Ascending aorta (tissue), 2 donors: ENCODE measurements at regions not wholly inside any gene's neighbourhood (a gene's known extent, or its start where the extent isn't known, plus 50 kb on each side); places are given as distances from the start of the nearest gene placed in this dataset.

Experiments used
- DNase-seq, 2 donors: peaks; one replicate each; pipeline ENCODE4 v3.0.0-alpha.2; 2019; ENCODE audit warnings: low spot score in 2 of 2
- H3K27ac ChIP-seq, 2 donors: fragments of 200-600 bp; sonication (generic); one replicate each; pipeline ENCODE4 v1.5.1; 2016 to 2017; ENCODE audit warnings: mild to moderate bottlenecking in 1 of 2
- H3K27me3 ChIP-seq: fragments of 200-600 bp; sonication (generic); one replicate; pipeline ENCODE4 v1.5.1; 2017
- H3K36me3 ChIP-seq, 2 donors: fragments of 200-600 bp; sonication (generic); one replicate each; pipeline ENCODE4 v1.5.1; 2016
- H3K4me1 ChIP-seq, 2 donors: fragments of 200-600 bp; sonication (generic); one replicate each; pipeline ENCODE4 v1.5.1; 2016 to 2017; ENCODE audit warnings: mild to moderate bottlenecking in 1 of 2
- H3K4me3 ChIP-seq, 2 donors: fragments of 200-600 bp; sonication (generic); one replicate each; pipeline ENCODE4 v1.5.1; 2016 to 2017; ENCODE audit warnings: mild to moderate bottlenecking in 1 of 2
- H3K9me3 ChIP-seq, 2 donors: fragments of 200-600 bp; sonication (generic); one replicate each; pipeline ENCODE4 v1.5.1; 2016
- CTCF ChIP-seq, 3 experiments: fragments of 200-600 bp in 2 of 3; fragments of 450-650 bp in 1 of 3; sonication (generic) in 2 of 3; IDR thresholded peaks; one replicate each; pipeline ENCODE4 v1.5.1; 2016 to 2019; ENCODE audit warnings: antibody characterized with exemption in 3 of 3, mild to moderate bottlenecking in 1 of 3, moderate library complexity in 1 of 3
- intact Hi-C: fragments of 100-400 bp; cut with DNase I; formaldehyde crosslinking; loops from one replicate; pipeline ENCODE4 v1.15.1; 2023

- Histone ChIP-seq H3K4me3 (no peak overlapping the region), H3K4me1 (no peaks in the 10 kb centered on the region), H3K27ac (no peak overlapping the region), H3K27me3 (no peaks in the 10 kb centered on the region), H3K36me3 (no peaks in the 10 kb centered on the region), H3K9me3 (no peaks in the 10 kb centered on the region)
- intact Hi-C loops: no loop called here
- no peak for TF ChIP-seq CTCF (IDR thresholded peaks at IDR 0.05)
- DNase-seq: no peak
These were observed 495.4 kb downstream of the TOX3 start for GRCh38 chr16:52051414-52052172.

DNA sequence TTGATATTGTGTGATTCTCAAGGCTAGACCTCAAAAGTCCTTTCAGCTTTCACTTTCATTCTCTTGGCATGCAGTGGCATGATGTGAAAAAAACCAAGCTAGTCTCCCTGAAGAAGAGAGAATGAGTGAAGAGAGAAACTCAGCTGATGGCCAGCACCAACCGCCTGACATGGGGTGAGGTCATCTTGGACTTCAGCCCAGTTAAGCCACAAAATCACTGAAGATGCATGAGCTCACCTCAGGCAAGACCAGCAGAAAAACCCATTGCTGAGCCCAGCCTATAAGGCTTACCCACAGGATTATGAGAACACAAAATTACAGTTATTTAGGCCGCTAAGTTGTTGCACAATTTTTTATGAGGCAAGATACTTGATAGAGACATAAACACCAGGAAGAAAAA is 496.5 kb downstream of the TOX3 start:
- H3K36me3 ChIP-seq: no peaks in the 10 kb centered on the region
- H3K4me3 ChIP-seq: no peak overlapping the region
- no peaks in the 10 kb centered on the region for H3K27me3 ChIP-seq
- DNase-seq: no peak
- TF ChIP-seq CTCF (IDR thresholded peaks at IDR 0.05): no peak
- intact Hi-C loops: no loop called here
- no peaks in the 10 kb centered on the region for H3K4me1 ChIP-seq
- peaks cover 0 to 6% of the 10 kb centered on the region in 2 donors for H3K9me3 ChIP-seq
- H3K27ac ChIP-seq: no peak overlapping the region

DNA sequence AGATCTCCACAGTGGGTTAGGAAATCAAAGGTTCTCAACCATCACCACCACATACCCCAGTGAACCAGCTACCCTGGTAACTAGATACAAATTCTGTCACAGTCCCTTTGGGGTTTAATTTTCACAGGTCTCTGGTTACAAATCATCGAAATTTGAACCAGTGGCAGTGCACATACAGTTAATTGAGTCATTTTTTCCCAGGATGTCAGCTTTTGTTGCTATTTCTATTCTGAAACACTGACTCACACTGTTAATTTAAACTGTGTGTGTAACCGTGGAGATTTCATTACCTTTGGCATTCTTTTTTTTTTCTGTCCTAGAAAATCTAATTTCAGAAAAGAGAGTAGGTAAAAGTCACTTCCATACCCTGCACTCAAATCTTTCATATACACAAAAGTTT is 511.5 kb downstream of the TOX3 start:
- H3K4me1 ChIP-seq: no peaks in the 10 kb centered on the region
- H3K36me3 ChIP-seq: no peaks in the 10 kb centered on the region
- no peaks in the 10 kb centered on the region for H3K27me3 ChIP-seq
- no peak overlapping the region for H3K27ac ChIP-seq
- H3K4me3 ChIP-seq: no peak overlapping the region
- no peak for DNase-seq
- H3K9me3 ChIP-seq: no peaks in the 10 kb centered on the region
- intact Hi-C loops: no loop called here
- TF ChIP-seq CTCF (IDR thresholded peaks at IDR 0.05): no peak

DNA sequence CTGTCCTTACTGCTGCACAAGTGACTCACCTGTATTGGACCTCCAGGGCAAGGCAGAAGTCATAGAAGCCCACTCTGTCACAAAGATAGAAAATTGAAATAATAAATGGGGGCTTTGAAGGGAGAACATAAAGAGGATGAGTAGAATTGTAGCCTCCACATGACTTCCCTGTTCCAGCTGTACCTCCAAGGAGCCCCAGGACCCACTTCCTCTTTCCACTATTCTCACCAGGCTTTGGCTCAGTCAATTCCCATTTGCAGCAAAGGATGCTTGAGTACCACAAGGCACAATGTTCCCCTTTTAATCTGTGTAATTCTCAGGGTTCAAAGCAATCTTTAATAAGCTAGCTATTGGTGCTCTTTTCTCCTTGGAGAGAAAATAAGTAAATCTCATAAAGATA is 512.1 kb downstream of the TOX3 start:
- no peaks in the 10 kb centered on the region for H3K9me3 ChIP-seq
- no peak overlapping the region for H3K27ac ChIP-seq
- no peaks in the 10 kb centered on the region for H3K4me1 ChIP-seq
- intact Hi-C loops: no loop called here
- TF ChIP-seq CTCF (IDR thresholded peaks at IDR 0.05): no peak
- H3K36me3 ChIP-seq: no peaks in the 10 kb centered on the region
- H3K27me3 ChIP-seq: no peaks in the 10 kb centered on the region
- no peak for DNase-seq
- H3K4me3 ChIP-seq: no peak overlapping the region

DNA sequence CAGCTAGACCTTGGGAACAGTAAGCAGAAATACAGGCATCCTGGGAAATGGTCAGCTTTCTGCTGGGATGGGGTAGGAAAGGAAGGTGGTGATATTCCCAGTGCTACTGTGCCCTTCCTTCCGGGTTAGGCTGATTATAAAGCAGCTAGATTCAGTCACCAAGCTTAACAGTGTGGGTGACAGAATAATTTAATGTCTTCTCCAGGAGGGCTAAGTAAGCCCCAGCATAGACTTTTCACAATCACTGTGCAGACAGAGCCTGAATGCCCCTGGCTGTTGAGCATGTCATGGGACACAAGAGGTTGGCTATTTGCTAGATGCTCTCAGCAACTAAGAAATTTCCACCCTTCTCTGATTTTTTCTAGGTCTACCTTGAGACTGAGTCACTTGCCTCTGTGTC is 513.0 kb downstream of the TOX3 start:
- H3K27me3 ChIP-seq: no peaks in the 10 kb centered on the region
- H3K36me3 ChIP-seq: no peaks in the 10 kb centered on the region
- H3K4me3 ChIP-seq: no peak overlapping the region
- intact Hi-C loops: no loop called here
- no peak for DNase-seq
- TF ChIP-seq CTCF (IDR thresholded peaks at IDR 0.05): no peak
- no peaks in the 10 kb centered on the region for H3K4me1 ChIP-seq
- H3K27ac ChIP-seq: no peak overlapping the region
- no peaks in the 10 kb centered on the region for H3K9me3 ChIP-seq

DNA sequence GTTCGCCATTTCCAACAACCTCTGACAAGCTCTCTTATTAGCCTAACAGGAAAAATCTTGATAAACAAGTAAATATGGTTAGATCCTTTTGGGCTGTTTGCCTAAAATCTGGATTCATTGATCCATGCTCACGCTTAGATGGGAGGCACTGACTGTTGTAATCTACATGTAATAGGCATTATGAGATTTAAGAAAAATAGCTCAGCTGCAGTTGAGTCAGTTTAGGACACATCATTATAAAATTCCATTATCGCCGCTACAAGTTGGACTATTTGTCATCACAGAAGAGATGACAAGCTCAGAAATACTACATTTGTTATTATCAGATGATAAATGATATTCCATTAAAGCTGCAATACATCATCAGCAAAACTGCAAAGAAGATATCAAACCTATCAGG is 524.0 kb downstream of the TOX3 start:
- H3K4me1 ChIP-seq: no peaks in the 10 kb centered on the region
- H3K36me3 ChIP-seq: no peaks in the 10 kb centered on the region
- H3K27me3 ChIP-seq: no peaks in the 10 kb centered on the region
- no peak for DNase-seq
- TF ChIP-seq CTCF (IDR thresholded peaks at IDR 0.05): no peak
- H3K9me3 ChIP-seq: no peaks in the 10 kb centered on the region
- intact Hi-C loops: no loop called here
- no peak overlapping the region for H3K4me3 ChIP-seq
- no peak overlapping the region for H3K27ac ChIP-seq
